BLaER1 treated with 17β-estradiol and CSF1 and Interleukin-3, amounts not matched to agents 10 nM and 100 nM (cell line): ENCODE measurements at regions not wholly inside any gene's neighbourhood (a gene's known extent, or its start where the extent isn't known, plus 50 kb on each side); places are given as distances from the start of the nearest gene placed in this dataset.

Experiments used
- H3K27ac ChIP-seq, 11 experiments: shearing (Covaris generic); formaldehyde crosslinking; 2 replicates each; pipeline ENCODE4 v1.8.1; 2022
- H3K27me3 ChIP-seq, 11 experiments: shearing (Covaris generic); formaldehyde crosslinking; 2 replicates each; pipeline ENCODE4 v1.8.1; 2022
- H3K36me3 ChIP-seq, 11 experiments: shearing (Covaris generic); formaldehyde crosslinking; 2 replicates each; pipeline ENCODE4 v1.8.1; 2022
- H3K4me1 ChIP-seq, 10 experiments: shearing (Covaris generic); formaldehyde crosslinking; 2 replicates each; pipeline ENCODE4 v1.8.1; 2022
- H3K4me2 ChIP-seq, 11 experiments: shearing (Covaris generic); formaldehyde crosslinking; 2 replicates each; pipeline ENCODE4 v1.8.1; 2022
- H3K4me3 ChIP-seq, 10 experiments: shearing (Covaris generic); formaldehyde crosslinking; 2 replicates each; pipeline ENCODE4 v1.8.1; 2022
- H3K9ac ChIP-seq, 11 experiments: shearing (Covaris generic); formaldehyde crosslinking; 2 replicates each; pipeline ENCODE4 v1.8.1; 2022
- H3K9me3 ChIP-seq, 11 experiments: shearing (Covaris generic); formaldehyde crosslinking; replicated peaks in 1 of 11; 2 replicates each; pipeline ENCODE4 v1.8.1; 2022
- H4K20me1 ChIP-seq, 11 experiments: shearing (Covaris generic); formaldehyde crosslinking; 2 replicates each; pipeline ENCODE4 v1.8.1; 2022
- Cebpa-rat ChIP-seq, 11 experiments: shearing (Covaris generic); IDR thresholded peaks; 2 replicates each; pipeline ENCODE4 v1.8.1; 2022

- Histone ChIP-seq H3K4me2 (peak overlapping the region in 9 of 11 experiments; percentile 80 to 94 (median 85); a peak in 16 of 22 replicates), H3K9ac (peak overlapping the region in 2 of 11 experiments; percentile 5 to 27; a peak in 1 of 22 replicates), H4K20me1 (peaks cover 0 to 5% (median 0%) of the 10 kb centered on the region in 11 experiments; a peak in 2 of 22 replicates), H3K4me1 (peaks cover 47 to 65% (median 62%) of the 10 kb centered on the region in 10 experiments), H3K4me3 (no peak overlapping the region), H3K27me3 (peaks cover 0 to 12% (median 0%) of the 10 kb centered on the region in 11 experiments; a peak in 2 of 22 replicates), H3K9me3 (peaks cover 0 to 10% (median 7%) of the 10 kb centered on the region in 11 experiments; a peak in 12 of 22 replicates), H3K27ac (0 out of 22 replicates have a peak overlapping the region, but pooled peaks of 1 of the 11 experiments have one; percentile 16), H3K36me3 (no peaks in the 10 kb centered on the region)
- no peak for TF ChIP-seq Cebpa-rat (IDR thresholded peaks at IDR 0.05)
These were observed 62.2 kb upstream of the GRPEL1 start for GRCh38 chr4:7129871-7130620.

GRCh38 chr4:7128644-7129043 is 60.8 kb upstream of the GRPEL1 start:
- H3K27me3 ChIP-seq, result peaks cover 0 to 12% (median 0%) of the 10 kb centered on the region in 11 experiments; a peak in 2 of 22 replicates
- H3K36me3 ChIP-seq, result no peaks in the 10 kb centered on the region
- no peak for TF ChIP-seq Cebpa-rat (IDR thresholded peaks at IDR 0.05)
- H3K9ac ChIP-seq, result no peak overlapping the region
- H3K4me3 ChIP-seq, result no peak overlapping the region
- peaks cover 49 to 67% (median 63%) of the 10 kb centered on the region in 10 experiments for H3K4me1 ChIP-seq
- no peak overlapping the region for H3K27ac ChIP-seq
- H3K4me2 ChIP-seq, result peak overlapping the region in 10 of 11 experiments; percentile 53 to 94 (median 85); a peak in 19 of 22 replicates
- peaks cover 0 to 5% (median 0%) of the 10 kb centered on the region in 11 experiments; a peak in 1 of 22 replicates for H4K20me1 ChIP-seq
- peaks cover 0 to 10% (median 7%) of the 10 kb centered on the region in 11 experiments; a peak in 12 of 22 replicates for H3K9me3 ChIP-seq

GRCh38 chr4:7128234-7128633 is 60.4 kb upstream of the GRPEL1 start:
- Histone ChIP-seq H4K20me1 (peaks cover 0 to 5% (median 0%) of the 10 kb centered on the region in 11 experiments; a peak in 1 of 22 replicates), H3K9ac (peak overlapping the region in 4 of 11 experiments; percentile 33 to 56 (median 45); a peak in 6 of 22 replicates), H3K27ac (peak overlapping the region in 4 of 11 experiments; percentile 39 to 60 (median 52); a peak in 6 of 22 replicates), H3K4me2 (peak overlapping the region; percentile 53 to 94 (median 85)), H3K36me3 (no peaks in the 10 kb centered on the region), H3K4me1 (peaks cover 49 to 68% (median 63%) of the 10 kb centered on the region in 10 experiments), H3K4me3 (no peak overlapping the region), H3K9me3 (peaks cover 0 to 9% (median 6%) of the 10 kb centered on the region in 11 experiments; a peak in 12 of 22 replicates), H3K27me3 (peaks cover 0 to 12% (median 0%) of the 10 kb centered on the region in 11 experiments; a peak in 2 of 22 replicates)
- no peak for TF ChIP-seq Cebpa-rat (IDR thresholded peaks at IDR 0.05)

- peak overlapping the region in 5 of 11 experiments; percentile 2 to 56 (median 45); a peak in 9 of 22 replicates for H3K9ac ChIP-seq
- H3K27ac ChIP-seq, result peak overlapping the region in 5 of 11 experiments; percentile 2 to 60 (median 46); a peak in 9 of 22 replicates
- H3K4me2 ChIP-seq, result peak overlapping the region; percentile 53 to 94 (median 85)
- H3K36me3 ChIP-seq, result no peaks in the 10 kb centered on the region
- peaks cover 0 to 12% (median 0%) of the 10 kb centered on the region in 11 experiments; a peak in 2 of 22 replicates for H3K27me3 ChIP-seq
- peaks cover 0 to 5% (median 0%) of the 10 kb centered on the region in 11 experiments; a peak in 1 of 22 replicates for H4K20me1 ChIP-seq
- H3K9me3 ChIP-seq, result peaks cover 0 to 4% (median under 1%) of the 10 kb centered on the region in 11 experiments; a peak in 8 of 22 replicates
- H3K4me3 ChIP-seq, result no peak overlapping the region
- H3K4me1 ChIP-seq, result peaks cover 49 to 74% (median 66%) of the 10 kb centered on the region in 10 experiments
- no peak for TF ChIP-seq Cebpa-rat (IDR thresholded peaks at IDR 0.05)
These were observed 59.7 kb upstream of the GRPEL1 start for GRCh38 chr4:7127576-7127975.

- H3K9ac ChIP-seq, result peak overlapping the region in 7 of 11 experiments; percentile 2 to 56 (median 33); a peak in 10 of 22 replicates
- H3K4me1 ChIP-seq, result peaks cover 49 to 75% (median 67%) of the 10 kb centered on the region in 10 experiments
- peak overlapping the region; percentile 53 to 94 (median 85) for H3K4me2 ChIP-seq
- no peaks in the 10 kb centered on the region for H3K9me3 ChIP-seq
- peak overlapping the region in 5 of 11 experiments; percentile 2 to 60 (median 46); a peak in 7 of 22 replicates for H3K27ac ChIP-seq
- peaks cover 0 to 12% (median 0%) of the 10 kb centered on the region in 11 experiments; a peak in 2 of 22 replicates for H3K27me3 ChIP-seq
- H3K4me3 ChIP-seq, result no peak overlapping the region
- H4K20me1 ChIP-seq, result peaks cover 0 to 5% (median 0%) of the 10 kb centered on the region in 11 experiments; a peak in 1 of 22 replicates
- TF ChIP-seq Cebpa-rat (IDR thresholded peaks at IDR 0.05), result no peak
- no peaks in the 10 kb centered on the region for H3K36me3 ChIP-seq
These were observed 59.1 kb upstream of the GRPEL1 start for GRCh38 chr4:7126981-7127380.

GRCh38 chr4:7124689-7125442 is 57.0 kb upstream of the GRPEL1 start:
- no peaks in the 10 kb centered on the region for H3K36me3 ChIP-seq
- no peak; a peak in 1 of 22 replicates for TF ChIP-seq Cebpa-rat (IDR thresholded peaks at IDR 0.05)
- peaks cover 49 to 69% (median 63%) of the 10 kb centered on the region in 10 experiments for H3K4me1 ChIP-seq
- no peaks in the 10 kb centered on the region for H3K9me3 ChIP-seq
- H3K27ac ChIP-seq, result peak overlapping the region; percentile 22 to 76 (median 59); a peak in 18 of 22 replicates
- H4K20me1 ChIP-seq, result peaks cover 0 to 5% (median 0%) of the 10 kb centered on the region in 11 experiments; a peak in 1 of 22 replicates
- no peak overlapping the region for H3K4me3 ChIP-seq
- peaks cover 0 to 12% (median 0%) of the 10 kb centered on the region in 11 experiments; a peak in 2 of 22 replicates for H3K27me3 ChIP-seq
- peak overlapping the region in 7 of 11 experiments; percentile 6 to 65 (median 40); a peak in 5 of 22 replicates for H3K9ac ChIP-seq
- H3K4me2 ChIP-seq, result peak overlapping the region; percentile 53 to 94 (median 85)

- H4K20me1 ChIP-seq, result peaks cover 0 to 4% (median 0%) of the 10 kb centered on the region in 11 experiments; a peak in 1 of 22 replicates
- TF ChIP-seq Cebpa-rat (IDR thresholded peaks at IDR 0.05), result no peak
- no peaks in the 10 kb centered on the region for H3K36me3 ChIP-seq
- no peak overlapping the region for H3K4me3 ChIP-seq
- peaks cover 0 to 2% (median 0%) of the 10 kb centered on the region in 11 experiments; a peak in 1 of 22 replicates for H3K27me3 ChIP-seq
- H3K27ac ChIP-seq, result no peak overlapping the region
- H3K4me1 ChIP-seq, result peaks cover 29 to 43% (median 35%) of the 10 kb centered on the region in 10 experiments
- peaks cover 0 to 10% (median 0%) of the 10 kb centered on the region in 11 experiments; a peak in 2 of 22 replicates for H3K9me3 ChIP-seq
- peak overlapping the region in 4 of 11 experiments; percentile 13 to 44 (median 36); a peak in 5 of 22 replicates for H3K4me2 ChIP-seq
- H3K9ac ChIP-seq, result no peak overlapping the region
These were observed 54.2 kb upstream of the GRPEL1 start for GRCh38 chr4:7121866-7122653.
